ENCODE measurements at regions not wholly inside any gene's neighbourhood (a gene's known extent, or its start where the extent isn't known, plus 50 kb on each side); places are given as distances from the start of the nearest gene placed in this dataset.
"Not testable (repeated sequence)": the region's sequence is repeated elsewhere in the genome, so short reads cannot be mapped to it uniquely, and the experiment has no call there.

DNA sequence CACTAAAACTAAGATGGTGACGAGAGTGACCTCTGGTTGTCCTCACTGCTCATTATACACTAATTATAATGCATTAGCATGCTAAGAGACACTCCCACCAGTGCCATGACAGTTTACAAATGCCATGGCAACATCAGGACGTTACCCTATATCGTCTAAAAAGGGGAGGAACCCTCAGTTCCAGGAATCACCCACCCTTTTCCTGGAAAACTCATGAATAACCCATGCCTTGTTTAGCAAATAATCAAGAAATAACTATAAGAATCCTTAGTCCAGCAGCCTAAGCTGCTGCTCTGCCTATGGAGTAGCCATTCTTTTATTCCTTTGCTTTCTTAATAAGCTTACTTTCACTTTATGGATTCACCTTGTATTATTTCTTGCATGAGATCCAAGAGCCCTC, 432.1 kb downstream of the ZNF536 start:
- TF ChIP-seq ZFP36 (IDR thresholded peaks at IDR 0.05; ENCODE audit: borderline replicate concordance, partially characterized antibody); HDAC2 (IDR thresholded peaks at IDR 0.05); CHD4 (IDR thresholded peaks at IDR 0.05; ENCODE audit: borderline replicate concordance); SMC3 (IDR thresholded peaks at IDR 0.05); POLR2A (IDR thresholded peaks at IDR 0.05; ENCODE audit: low read length); RARB (CRISPR knock-in tag; IDR thresholded peaks at IDR 0.05); EHF (CRISPR knock-in tag; IDR thresholded peaks at IDR 0.05); NR3C1 (IDR thresholded peaks at IDR 0.05); HEYL (CRISPR knock-in tag; IDR thresholded peaks at IDR 0.05); CBX2 (IDR thresholded peaks at IDR 0.05; ENCODE audit: borderline replicate concordance, low read depth): not testable (repeated sequence)
- TF ChIP-seq, protein P1, sequence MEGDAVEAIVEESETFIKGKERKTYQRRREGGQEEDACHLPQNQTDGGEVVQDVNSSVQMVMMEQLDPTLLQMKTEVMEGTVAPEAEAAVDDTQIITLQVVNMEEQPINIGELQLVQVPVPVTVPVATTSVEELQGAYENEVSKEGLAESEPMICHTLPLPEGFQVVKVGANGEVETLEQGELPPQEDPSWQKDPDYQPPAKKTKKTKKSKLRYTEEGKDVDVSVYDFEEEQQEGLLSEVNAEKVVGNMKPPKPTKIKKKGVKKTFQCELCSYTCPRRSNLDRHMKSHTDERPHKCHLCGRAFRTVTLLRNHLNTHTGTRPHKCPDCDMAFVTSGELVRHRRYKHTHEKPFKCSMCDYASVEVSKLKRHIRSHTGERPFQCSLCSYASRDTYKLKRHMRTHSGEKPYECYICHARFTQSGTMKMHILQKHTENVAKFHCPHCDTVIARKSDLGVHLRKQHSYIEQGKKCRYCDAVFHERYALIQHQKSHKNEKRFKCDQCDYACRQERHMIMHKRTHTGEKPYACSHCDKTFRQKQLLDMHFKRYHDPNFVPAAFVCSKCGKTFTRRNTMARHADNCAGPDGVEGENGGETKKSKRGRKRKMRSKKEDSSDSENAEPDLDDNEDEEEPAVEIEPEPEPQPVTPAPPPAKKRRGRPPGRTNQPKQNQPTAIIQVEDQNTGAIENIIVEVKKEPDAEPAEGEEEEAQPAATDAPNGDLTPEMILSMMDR (IDR thresholded peaks at IDR 0.05), result not testable (repeated sequence)
